K562 (cell line): ENCODE measurements at regions not wholly inside any gene's neighbourhood (a gene's known extent, or its start where the extent isn't known, plus 50 kb on each side); places are given as distances from the start of the nearest gene placed in this dataset.
A peak's percentile ranks its signal among the peaks of the same experiment; 100 is the strongest.

Experiments
- ATAC-seq: fragments of 200-7000 bp; cut with Tn5 transposase; 3 replicates; pipeline ENCODE4 v1.9.1; 2020; ENCODE audit warnings: moderate library complexity
- BruUV-seq: library from RNA; stranded (reverse); fragments of 400-500 nt; replicated peaks from 2 replicates; lab custom pipeline; 2021; lab: Mats Ljungman, UMichigan
- CTCF ChIA-PET: fragments of 300-600 bp; formaldehyde crosslinking; extraction: SDS; loops from one replicate; lab custom pipeline; 2021; ENCODE audit warnings: low intra/inter-chr PET ratio; lab: Yijun Ruan, JAX
- POLR2A ChIA-PET: fragments of 300-600, 350-650 bp; sonication (Branson Sonifier 250); formaldehyde crosslinking; extraction: SDS; loops from one replicate; lab custom pipeline; 2021; ENCODE audit warnings: antibody characterized with exemption, inconsistent platforms; lab: Yijun Ruan, JAX
- DNase-seq, 4 experiments: peaks; one replicate each; pipeline versions ENCODE4 v3.0.0 to v3.0.0-alpha.2; 2011 to 2018; ENCODE audit warnings: low spot score in 3 of 4, mixed read lengths in 3 of 4; ENCODE audit errors: extremely low read depth in 1 of 4
- FAIRE-seq: peaks from 2 replicates; lab custom pipeline; 2011; peaks lifted over from hg19 to GRCh38; lab: Jason Lieb, UNC
- H2AFZ ChIP-seq: 2 replicates; pipeline ENCODE4 v1.6.0; 2011; ENCODE audit warnings: low read depth, low read length, control low read depth, inconsistent platforms
- H3K27ac ChIP-seq: fragments of 200-600 bp; 3 replicates; pipeline ENCODE4 v1.8.0; 2011; ENCODE audit warnings: low read depth, mild to moderate bottlenecking, control low read depth, inconsistent platforms, low read length, moderate library complexity, mixed read lengths; ENCODE audit errors: extremely low read depth
- H3K27me3 ChIP-seq, 2 experiments: fragments of 300-600 bp in 1 of 2; 2 replicates in 1 of 2; 3 replicates in 1 of 2; pipeline versions ENCODE4 v1.6.0 to v1.8.0; 2011; ENCODE audit warnings: inconsistent platforms in 2 of 2, low read length in 2 of 2, mild to moderate bottlenecking in 1 of 2, mixed read lengths in 1 of 2, moderate library complexity in 1 of 2; ENCODE audit not compliant: control insufficient read depth in 2 of 2, insufficient read depth in 2 of 2
- H3K36me3 ChIP-seq: fragments of 300-600 bp; 3 replicates; pipeline ENCODE4 v1.8.0; 2011; ENCODE audit warnings: mild to moderate bottlenecking, low read length, inconsistent platforms; ENCODE audit not compliant: control insufficient read depth, insufficient read depth
- H3K4me1 ChIP-seq, 2 experiments: fragments of 200-600 bp in 1 of 2; replicated peaks in 1 of 2; 2 replicates in 1 of 2; 3 replicates in 1 of 2; pipeline versions ENCODE4 v1.5.1 to v1.8.0; 2011; ENCODE audit warnings: inconsistent platforms in 2 of 2, low read length in 2 of 2, mild to moderate bottlenecking in 1 of 2, mixed read lengths in 1 of 2, moderate library complexity in 1 of 2; ENCODE audit not compliant: control insufficient read depth in 2 of 2, insufficient read depth in 2 of 2
- H3K4me2 ChIP-seq: 2 replicates; pipeline ENCODE4 v1.6.1; 2011; ENCODE audit warnings: low read length, control low read depth, inconsistent platforms, mixed read lengths; ENCODE audit not compliant: insufficient read depth
- H3K4me3 ChIP-seq: fragments of 200-600 bp; sonication (generic), shearing (Covaris generic); 2 replicates; pipeline ENCODE4 v1.5.1; 2016; ENCODE audit warnings: control low read depth, inconsistent platforms
- H3K79me2 ChIP-seq: fragments of 200-600 bp; 3 replicates; pipeline ENCODE4 v1.8.0; 2011; ENCODE audit warnings: low read length, inconsistent platforms; ENCODE audit not compliant: control insufficient read depth, insufficient read depth
- H3K9ac ChIP-seq, 2 experiments: 2 replicates each; pipeline versions ENCODE4 v1.6.0 to v1.6.1; 2011; ENCODE audit warnings: low read depth in 2 of 2, low read length in 2 of 2, control low read depth in 1 of 2, inconsistent platforms in 1 of 2, mild to moderate bottlenecking in 1 of 2, mixed read lengths in 1 of 2; ENCODE audit not compliant: insufficient read depth in 1 of 2
- H3K9me1 ChIP-seq: one replicate; pipeline ENCODE4 v1.6.0; 2011; ENCODE audit warnings: inconsistent platforms, mild to moderate bottlenecking, low read length, moderate library complexity; ENCODE audit not compliant: control insufficient read depth, insufficient read depth
- H3K9me3 ChIP-seq: replicated peaks from 2 replicates; pipeline ENCODE4 v1.5.1; 2011; ENCODE audit warnings: low read depth, low read length, inconsistent platforms; ENCODE audit not compliant: control insufficient read depth, insufficient read depth
- H4K20me1 ChIP-seq: replicated peaks from 2 replicates; pipeline ENCODE4 v1.6.1; 2011; ENCODE audit warnings: low read length, inconsistent platforms, mixed read lengths; ENCODE audit not compliant: control insufficient read depth, insufficient read depth
- POU5F1 ChIP-seq: fragments of 150-350 bp; IDR thresholded peaks from 2 replicates; pipeline ENCODE4 v1.6.1; 2014; ENCODE audit warnings: borderline replicate concordance, low read length, low read depth, mild to moderate bottlenecking; ENCODE audit not compliant: partially characterized antibody
- RFX1 ChIP-seq: fragments of 450-650 bp; IDR thresholded peaks from 2 replicates; pipeline ENCODE4 v1.6.1; 2016; ENCODE audit warnings: mild to moderate bottlenecking, moderate library complexity
- SETDB1 ChIP-seq: IDR thresholded peaks from one replicate; pipeline ENCODE4 v1.6.1; 2012; ENCODE audit warnings: low read length, control low read depth, inconsistent platforms
- SMARCA4 ChIP-seq: fragments of 450-650 bp; IDR thresholded peaks from 2 replicates; pipeline ENCODE4 v1.6.1; 2016
- TEAD2 ChIP-seq: fragments of 450-650 bp; IDR thresholded peaks from 2 replicates; pipeline ENCODE4 v1.6.1; 2016; ENCODE audit warnings: missing genetic modification characterization, control low read depth, missing compliant biosample characterization
- ZNF324 ChIP-seq: fragments of 250-450 bp; sonication (Bioruptor Pico); IDR thresholded peaks from 2 replicates; pipeline ENCODE4 v1.4.0; 2020; ENCODE audit warnings: mild to moderate bottlenecking
- ZNF583 ChIP-seq: fragments of 250-450 bp; sonication (Bioruptor Pico); IDR thresholded peaks from 2 replicates; pipeline ENCODE4 v1.4.0; 2020
- WGBS: fragments of 100-300 bp; shearing (Covaris generic); methylation state at CpG from one replicate; pipeline ENCODE4 v1.1.6; 2016; ENCODE audit warnings: low coverage, mixed read lengths; ENCODE audit not compliant: insufficient coverage; ENCODE audit errors: missing lambda C conversion rate; 5-methylcytosine and 5-hydroxymethylcytosine counted together
- in situ Hi-C: fragments of 300-500 bp; cut with MboI; formaldehyde crosslinking; loops from 4 replicates; pipeline ENCODE4 v1.15.0; 2018; ENCODE audit warnings: inconsistent platforms, mixed read lengths
- intact Hi-C: fragments of 100-400 bp; cut with micrococcal nuclease; formaldehyde crosslinking; loops from 2 replicates; pipeline ENCODE4 v1.14.2; 2022

DNA sequence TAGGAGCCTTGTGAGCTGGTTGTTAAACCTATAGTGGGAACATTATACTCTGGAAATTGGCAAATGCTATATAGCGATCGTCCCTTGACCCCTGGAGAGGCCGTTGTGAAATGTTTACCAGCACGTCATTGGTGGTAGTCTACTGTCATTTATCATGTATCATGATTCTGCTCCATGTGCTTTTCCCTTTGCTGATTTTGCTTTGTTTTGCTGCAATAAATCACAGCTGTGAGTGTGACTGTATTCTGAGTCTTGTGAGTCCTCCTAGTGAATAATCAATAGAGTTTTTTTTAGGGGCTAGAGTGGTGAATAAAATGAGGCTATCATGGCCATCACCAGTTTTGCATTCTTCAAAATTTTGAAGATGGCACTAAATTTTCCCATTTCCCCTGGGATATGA lies 189.1 kb downstream of the HRH4 start:
- Histone ChIP-seq H3K27me3 (no peaks in the 10 kb centered on the region), H3K9ac (no peak overlapping the region), H4K20me1 (no peaks in the 10 kb centered on the region), H3K79me2 (no peaks in the 10 kb centered on the region), H3K4me3 (no peak overlapping the region), H3K36me3 (no peaks in the 10 kb centered on the region), H3K27ac (no peak overlapping the region), H2AFZ (no peak overlapping the region), H3K9me3 (no peaks in the 10 kb centered on the region; the same call in 1 of the 2 replicates), H3K4me1 (no peaks in the 10 kb centered on the region), H3K9me1 (no peaks in the 10 kb centered on the region), H3K4me2 (no peak overlapping the region)
- CTCF ChIA-PET, result no interaction called here
- no peak for DNase-seq
- BruUV-seq, result no TSS peak
- in situ Hi-C loops (no loop called here), intact Hi-C loops (no loop called here)
- POLR2A ChIA-PET, result no interaction called here
- 0% methylated on average over 4 of the region's 4 CpGs for WGBS
- TF ChIP-seq SETDB1 (no peak), TEAD2 (no peak)
- no peak for ATAC-seq
- FAIRE-seq, result no peak

DNA sequence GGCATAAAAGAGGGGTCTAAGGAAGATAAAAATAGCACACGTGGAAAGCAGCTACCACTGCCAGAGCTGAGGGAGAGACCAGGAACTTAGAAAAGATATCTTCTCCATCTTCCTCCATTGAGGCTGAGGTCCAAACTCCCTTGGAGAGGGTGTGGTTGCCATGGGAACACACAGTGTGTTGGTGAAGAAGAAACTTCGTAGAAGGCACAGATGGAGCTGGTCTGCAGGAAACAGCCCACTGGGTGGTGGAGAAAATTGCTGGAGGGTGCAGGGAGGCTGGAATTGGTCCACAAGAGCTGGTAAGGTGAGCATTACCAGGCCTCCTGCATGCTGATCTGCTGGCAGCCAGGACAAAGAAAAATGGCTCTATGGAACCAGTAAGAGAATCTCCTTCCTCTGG lies 191.0 kb downstream of the HRH4 start:
- H3K4me3 ChIP-seq, result no peak overlapping the region
- in situ Hi-C loops, result no loop called here

More for the DNA sequence above, 191.0 kb downstream of the HRH4 start:
- TF ChIP-seq ZNF583 (CRISPR knock-in tag) (no peak), RFX1 (peak; percentile 49), POU5F1 (no peak), ZNF324 (no peak), SMARCA4 (no peak)
- H3K27ac ChIP-seq, result no peak overlapping the region
- ATAC-seq, result no peak
- CTCF ChIA-PET, result no interaction called here
- no peak for DNase-seq
- POLR2A ChIA-PET, result interaction anchor here (0.6 kb wide), 1 partner anchor 19 kb away, joined by 3 read pairs; no protein-coding TSS in a partner anchor
- no peaks in the 10 kb centered on the region for H3K9me1 ChIP-seq
- H3K4me2 ChIP-seq, result no peak overlapping the region
- BruUV-seq, result no TSS peak
- H3K9ac ChIP-seq, result no peak overlapping the region
- 3% methylated on average over 2 of the region's 2 CpGs for WGBS
- intact Hi-C loops, result no loop called here
- H4K20me1 ChIP-seq, result no peaks in the 10 kb centered on the region
- FAIRE-seq, result no peak
- H3K79me2 ChIP-seq, result no peaks in the 10 kb centered on the region
- no peaks in the 10 kb centered on the region; the same call in 1 of the 2 replicates for H3K9me3 ChIP-seq
- no peak overlapping the region for H2AFZ ChIP-seq
- H3K27me3 ChIP-seq, result no peaks in the 10 kb centered on the region
- no peaks in the 10 kb centered on the region for H3K36me3 ChIP-seq
- H3K4me1 ChIP-seq, result no peaks in the 10 kb centered on the region
